GM19452 (cell line): ENCODE measurements at regions not wholly inside any gene's neighbourhood (a gene's known extent, or its start where the extent isn't known, plus 50 kb on each side); places are given as distances from the start of the nearest gene placed in this dataset.
"Not testable (repeated sequence)": the region's sequence is repeated elsewhere in the genome, so short reads cannot be mapped to it uniquely, and the experiment has no call there.

Experiments
- ATAC-seq: cut with Tn5 transposase; IDR thresholded peaks from one replicate; pipeline ENCODE4 v1.9.1; 2021; ENCODE audit not compliant: unreplicated experiment

- ATAC-seq: peak; percentile 98
These were observed 69.4 kb upstream of the EVL start for GRCh38 chr14:99995700-99996356.

GRCh38 chr14:99996951-99997571, 68.2 kb upstream of the EVL start:
- no peak for ATAC-seq

- not testable (repeated sequence) for ATAC-seq
These were observed 64.8 kb upstream of the EVL start for GRCh38 chr14:100000398-100000797.

GRCh38 chr14:100004392-100004791, 60.8 kb upstream of the EVL start:
- ATAC-seq: no peak

- no peak for ATAC-seq
These were observed 58.0 kb upstream of the EVL start for GRCh38 chr14:100007254-100007653.

GRCh38 chr14:100009802-100010201, 55.4 kb upstream of the EVL start:
- ATAC-seq: not testable (repeated sequence)

- no peak for ATAC-seq
These were observed 54.5 kb upstream of the EVL start for GRCh38 chr14:100010679-100011078.

GRCh38 chr14:100011628-100012325, 53.4 kb upstream of the EVL start:
- no peak for ATAC-seq

- ATAC-seq: no peak
These were observed 52.5 kb upstream of the EVL start for GRCh38 chr14:100012478-100013327.

- peak; percentile 72 for ATAC-seq
These were observed 50.0 kb upstream of the EVL start for GRCh38 chr14:100015251-100015655.
